ENCODE measurements at regions not wholly inside any gene's neighbourhood (a gene's known extent, or its start where the extent isn't known, plus 50 kb on each side); places are given as distances from the start of the nearest gene placed in this dataset.

GRCh38 chr22:47914481-47915097 lies 1152.1 kb downstream of the TBC1D22A start:
- TF ChIP-seq CTCF (IDR thresholded peaks at IDR 0.05) (no peak), POLR2A (IDR thresholded peaks at IDR 0.05) (no peak)

Measured in esophagus squamous epithelium (tissue), 4 donors.